Uterus (tissue), 2 donors: ENCODE measurements at regions not wholly inside any gene's neighbourhood (a gene's known extent, or its start where the extent isn't known, plus 50 kb on each side); places are given as distances from the start of the nearest gene placed in this dataset.

ENCODE experiments used
- POLR2A ChIP-seq, 2 donors: fragments of 450-650 bp; IDR thresholded peaks; one replicate each; pipeline ENCODE4 v1.6.1; 2016; ENCODE audit warnings: antibody characterized with exemption in 2 of 2, mild to moderate bottlenecking in 1 of 2, moderate library complexity in 1 of 2
- TF ChIP-seq, protein P1 (sequence below), 4 experiments: fragments of 200-600 bp in 2 of 4; fragments of 450-650 bp in 2 of 4; sonication (generic) in 2 of 4; IDR thresholded peaks; one replicate each; pipeline ENCODE4 v1.5.1; 2016 to 2019; ENCODE audit warnings: antibody characterized with exemption in 4 of 4, mild to moderate bottlenecking in 2 of 4, moderate library complexity in 1 of 4

DNA sequence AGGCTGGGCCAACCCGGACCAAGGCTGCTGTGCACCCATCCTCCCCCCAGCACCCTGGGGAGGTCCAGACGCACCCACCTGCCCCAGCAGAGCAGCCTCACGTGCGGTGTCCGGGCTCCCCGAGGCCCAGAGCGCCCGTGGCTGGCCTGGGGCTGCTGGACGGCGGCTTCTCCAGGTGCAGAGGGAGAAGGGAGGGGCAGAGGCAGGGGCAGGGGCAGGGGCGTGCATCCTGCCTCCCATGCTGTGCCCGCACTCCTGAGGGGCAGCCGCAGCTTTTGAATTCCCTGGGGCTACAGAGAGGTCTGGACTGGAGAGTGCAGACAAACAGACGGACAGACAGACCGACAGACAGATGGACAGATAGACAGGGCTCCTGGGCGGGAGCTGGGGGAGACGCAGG lies 83.6 kb upstream of the PRR5 start:
- TF ChIP-seq, protein P1, sequence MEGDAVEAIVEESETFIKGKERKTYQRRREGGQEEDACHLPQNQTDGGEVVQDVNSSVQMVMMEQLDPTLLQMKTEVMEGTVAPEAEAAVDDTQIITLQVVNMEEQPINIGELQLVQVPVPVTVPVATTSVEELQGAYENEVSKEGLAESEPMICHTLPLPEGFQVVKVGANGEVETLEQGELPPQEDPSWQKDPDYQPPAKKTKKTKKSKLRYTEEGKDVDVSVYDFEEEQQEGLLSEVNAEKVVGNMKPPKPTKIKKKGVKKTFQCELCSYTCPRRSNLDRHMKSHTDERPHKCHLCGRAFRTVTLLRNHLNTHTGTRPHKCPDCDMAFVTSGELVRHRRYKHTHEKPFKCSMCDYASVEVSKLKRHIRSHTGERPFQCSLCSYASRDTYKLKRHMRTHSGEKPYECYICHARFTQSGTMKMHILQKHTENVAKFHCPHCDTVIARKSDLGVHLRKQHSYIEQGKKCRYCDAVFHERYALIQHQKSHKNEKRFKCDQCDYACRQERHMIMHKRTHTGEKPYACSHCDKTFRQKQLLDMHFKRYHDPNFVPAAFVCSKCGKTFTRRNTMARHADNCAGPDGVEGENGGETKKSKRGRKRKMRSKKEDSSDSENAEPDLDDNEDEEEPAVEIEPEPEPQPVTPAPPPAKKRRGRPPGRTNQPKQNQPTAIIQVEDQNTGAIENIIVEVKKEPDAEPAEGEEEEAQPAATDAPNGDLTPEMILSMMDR (IDR thresholded peaks at IDR 0.05): no peak
- no peak for TF ChIP-seq POLR2A (IDR thresholded peaks at IDR 0.05)
